Parathyroid adenoma (tissue), 2 donors: ENCODE measurements at regions not wholly inside any gene's neighbourhood (a gene's known extent, or its start where the extent isn't known, plus 50 kb on each side); places are given as distances from the start of the nearest gene placed in this dataset.
A peak's percentile ranks its signal among the peaks of the same experiment; 100 is the strongest.

Experiments used
- H2AFZ ChIP-seq: fragments of 300-600 bp; sonication (generic); one replicate; pipeline ENCODE4 v1.7.0; 2017; ENCODE audit warnings: antibody characterized with exemption, mild to moderate bottlenecking
- H3K27ac ChIP-seq: fragments of 300-600 bp; sonication (generic); one replicate; pipeline ENCODE4 v1.7.0; 2017
- H3K27me3 ChIP-seq: fragments of 300-600 bp; sonication (generic); one replicate; pipeline ENCODE4 v1.7.0; 2017; ENCODE audit warnings: low read length; ENCODE audit not compliant: control insufficient read depth, insufficient read depth
- H3K36me3 ChIP-seq: fragments of 300-600 bp; sonication (generic); one replicate; pipeline ENCODE4 v1.7.0; 2017; ENCODE audit warnings: low read length; ENCODE audit not compliant: control insufficient read depth, insufficient read depth
- H3K4me1 ChIP-seq: fragments of 300-600 bp; sonication (generic); one replicate; pipeline ENCODE4 v1.7.0; 2017; ENCODE audit warnings: control low read depth
- H3K4me2 ChIP-seq: fragments of 300-600 bp; sonication (generic); one replicate; pipeline ENCODE4 v1.7.0; 2017; ENCODE audit warnings: low read length
- H3K4me3 ChIP-seq: fragments of 300-600 bp; sonication (generic); one replicate; pipeline ENCODE4 v1.7.0; 2017; ENCODE audit warnings: low read depth, low read length
- H3K79me2 ChIP-seq: fragments of 300-600 bp; sonication (generic); one replicate; pipeline ENCODE4 v1.7.0; 2017; ENCODE audit warnings: control low read depth
- H3K9ac ChIP-seq: fragments of 300-600 bp; sonication (generic); one replicate; pipeline ENCODE4 v1.7.0; 2017; ENCODE audit warnings: mild to moderate bottlenecking
- H3K9me3 ChIP-seq: fragments of 300-600 bp; sonication (generic); one replicate; pipeline ENCODE4 v1.7.0; 2017; ENCODE audit warnings: low read length; ENCODE audit not compliant: control insufficient read depth
- CTCF ChIP-seq: fragments of 300-600 bp; sonication (generic); IDR thresholded peaks from one replicate; pipeline ENCODE4 v1.7.0; 2017; ENCODE audit warnings: antibody characterized with exemption, mild to moderate bottlenecking
- donor health status: primary hyperparathyroidism.

GRCh38 chr2:163345795-163346573 lies 389.8 kb downstream of the FIGN start:
- H3K4me3 ChIP-seq: no peak overlapping the region
- H2AFZ ChIP-seq: peak overlapping the region; percentile 12
- H3K36me3 ChIP-seq: no peaks in the 10 kb centered on the region
- H3K27ac ChIP-seq: no peak overlapping the region
- no peaks in the 10 kb centered on the region for H3K27me3 ChIP-seq
- no peaks in the 10 kb centered on the region for H3K79me2 ChIP-seq
- H3K4me1 ChIP-seq: no peaks in the 10 kb centered on the region
- no peaks in the 10 kb centered on the region for H3K9me3 ChIP-seq
- H3K9ac ChIP-seq: no peak overlapping the region
- TF ChIP-seq CTCF: peak; percentile 79
- peak overlapping the region; percentile 2 for H3K4me2 ChIP-seq

- Histone ChIP-seq H3K9ac (no peak overlapping the region), H3K27me3 (no peaks in the 10 kb centered on the region)
These were observed 392.5 kb downstream of the FIGN start for GRCh38 chr2:163343316-163343715.

GRCh38 chr2:163341426-163341825 lies 394.4 kb downstream of the FIGN start:
- H2AFZ ChIP-seq: no peak overlapping the region
- no peaks in the 10 kb centered on the region for H3K36me3 ChIP-seq
- H3K4me2 ChIP-seq: no peak overlapping the region
- H3K4me1 ChIP-seq: no peaks in the 10 kb centered on the region
- no peaks in the 10 kb centered on the region for H3K79me2 ChIP-seq
- no peaks in the 10 kb centered on the region for H3K9me3 ChIP-seq
- no peak for TF ChIP-seq CTCF
- H3K27ac ChIP-seq: no peak overlapping the region
- no peaks in the 10 kb centered on the region for H3K27me3 ChIP-seq
- H3K9ac ChIP-seq: no peak overlapping the region
- H3K4me3 ChIP-seq: no peak overlapping the region

More at GRCh38 chr2:163343316-163343715, 392.5 kb downstream of the FIGN start:
- H3K27ac ChIP-seq: no peak overlapping the region
- H3K79me2 ChIP-seq: no peaks in the 10 kb centered on the region
- no peaks in the 10 kb centered on the region for H3K36me3 ChIP-seq
- no peak overlapping the region for H3K4me2 ChIP-seq
- no peak for TF ChIP-seq CTCF
- H3K4me3 ChIP-seq: no peak overlapping the region
- H3K9me3 ChIP-seq: no peaks in the 10 kb centered on the region
- no peak overlapping the region for H2AFZ ChIP-seq
- H3K4me1 ChIP-seq: no peaks in the 10 kb centered on the region

- TF ChIP-seq CTCF: no peak
- Histone ChIP-seq H3K79me2 (no peaks in the 10 kb centered on the region), H3K4me2 (no peak overlapping the region), H3K36me3 (no peaks in the 10 kb centered on the region), H2AFZ (no peak overlapping the region), H3K27me3 (no peaks in the 10 kb centered on the region), H3K9ac (no peak overlapping the region), H3K4me3 (no peak overlapping the region), H3K9me3 (no peaks in the 10 kb centered on the region), H3K4me1 (no peaks in the 10 kb centered on the region), H3K27ac (no peak overlapping the region)
These were observed 397.5 kb downstream of the FIGN start for GRCh38 chr2:163338270-163338669.

- no peak overlapping the region for H3K27ac ChIP-seq
- H3K4me1 ChIP-seq: no peaks in the 10 kb centered on the region
- no peaks in the 10 kb centered on the region for H3K9me3 ChIP-seq
- H2AFZ ChIP-seq: no peak overlapping the region
- no peaks in the 10 kb centered on the region for H3K36me3 ChIP-seq
- no peak overlapping the region for H3K9ac ChIP-seq
- H3K4me2 ChIP-seq: no peak overlapping the region
- no peak for TF ChIP-seq CTCF
- no peak overlapping the region for H3K4me3 ChIP-seq
- no peaks in the 10 kb centered on the region for H3K79me2 ChIP-seq
- H3K27me3 ChIP-seq: no peaks in the 10 kb centered on the region
These were observed 411.1 kb downstream of the FIGN start for GRCh38 chr2:163324677-163325076.
